A549 (cell line): ENCODE measurements at regions not wholly inside any gene's neighbourhood (a gene's known extent, or its start where the extent isn't known, plus 50 kb on each side); places are given as distances from the start of the nearest gene placed in this dataset.

ENCODE experiments used
- ATAC-seq, 2 experiments: fragments of 200-7000 bp in 1 of 2; fragments of >200 bp in 1 of 2; cut with Nextera tagmentation in 1 of 2; cut with Tn5 transposase in 1 of 2; 3 replicates each; pipeline versions ENCODE4 v1.8.0 to v1.9.1; 2018 to 2020; ENCODE audit warnings: mild to moderate bottlenecking in 1 of 2, moderate library complexity in 1 of 2
- CTCF ChIA-PET: fragments of 300-600 bp; sonication (Branson Sonifier 250); formaldehyde crosslinking; extraction: SDS; loops from one replicate; lab custom pipeline; 2021; ENCODE audit warnings: antibody characterized with exemption, inconsistent platforms; lab: Yijun Ruan, JAX
- POLR2A ChIA-PET: fragments of 350-600 bp; formaldehyde crosslinking; extraction: SDS; loops from one replicate; lab custom pipeline; 2021; ENCODE audit warnings: antibody characterized with exemption, inconsistent platforms; lab: Yijun Ruan, JAX
- DNase-seq, 2 experiments: peaks; one replicate each; pipeline versions ENCODE4 v3.0.0 to v3.0.0-alpha.2; 2011 to 2016; ENCODE audit warnings: low read depth in 1 of 2, low spot score in 1 of 2
- FAIRE-seq: peaks from 2 replicates; lab custom pipeline; 2011; peaks lifted over from hg19 to GRCh38; lab: Jason Lieb, UNC
- H3K27ac ChIP-seq, 2 experiments: fragments of >200 bp; sonication (Bioruptor Twin); formaldehyde crosslinking; 3 replicates each; pipeline ENCODE4 v1.5.1; 2016 to 2017
- H3K4me1 ChIP-seq: fragments of >200 bp; sonication (Bioruptor Twin); formaldehyde crosslinking; 3 replicates; pipeline ENCODE4 v1.6.1; 2016
- H3K4me2 ChIP-seq: fragments of >200 bp; sonication (Bioruptor Twin); formaldehyde crosslinking; 3 replicates; pipeline ENCODE4 v1.6.1; 2016
- H3K4me3 ChIP-seq: fragments of >200 bp; sonication (Bioruptor Twin); formaldehyde crosslinking; 3 replicates; pipeline ENCODE4 v1.5.1; 2016
- H3K9me3 ChIP-seq: fragments of >200 bp; sonication (Bioruptor Twin); formaldehyde crosslinking; 3 replicates; pipeline ENCODE4 v1.6.1; 2016
- BHLHE40 ChIP-seq: IDR thresholded peaks from 2 replicates; pipeline ENCODE4 v1.6.1; 2012; ENCODE audit warnings: low read depth, low read length, inconsistent platforms
- CBX8 ChIP-seq: fragments of 200-600 bp; sonication (generic); IDR thresholded peaks from 2 replicates; pipeline ENCODE4 v1.6.1; 2016
- CEBPB ChIP-seq, 2 experiments: fragments of >200 bp in 1 of 2; sonication (Bioruptor Twin) in 1 of 2; formaldehyde crosslinking in 1 of 2; IDR thresholded peaks; 2 replicates each; pipeline ENCODE4 v1.6.1; 2012 to 2016
- CHD2 ChIP-seq: fragments of 150-350 bp; IDR thresholded peaks from 2 replicates; pipeline ENCODE4 v1.6.1; 2014; ENCODE audit warnings: low read length; ENCODE audit not compliant: partially characterized antibody
- FOSB ChIP-seq: fragments of 250-450 bp; sonication (Bioruptor Pico); IDR thresholded peaks from 2 replicates; pipeline ENCODE4 v1.5.0; 2020; ENCODE audit warnings: mild to moderate bottlenecking, moderate library complexity
- FOXS1 ChIP-seq: fragments of 250-450 bp; sonication (Bioruptor Pico); IDR thresholded peaks from 2 replicates; pipeline ENCODE4 v1.5.0; 2020; ENCODE audit warnings: mild to moderate bottlenecking, moderate library complexity
- HDAC2 ChIP-seq: fragments of 200-600 bp; sonication (generic); IDR thresholded peaks from 2 replicates; pipeline ENCODE4 v1.6.1; 2016
- HEYL ChIP-seq: fragments of 250-450 bp; sonication (Bioruptor Pico); IDR thresholded peaks from 2 replicates; pipeline ENCODE4 v1.8.0; 2021; ENCODE audit warnings: mild to moderate bottlenecking, moderate library complexity
- HMGXB4 ChIP-seq: fragments of 250-450 bp; sonication (Bioruptor Pico); IDR thresholded peaks from 2 replicates; pipeline ENCODE4 v1.5.0; 2021; ENCODE audit warnings: mild to moderate bottlenecking, moderate library complexity, borderline replicate concordance
- HOXB13 ChIP-seq: fragments of 250-450 bp; sonication (Bioruptor Pico); IDR thresholded peaks from 2 replicates; pipeline ENCODE4 v1.5.0; 2020; ENCODE audit warnings: low read depth, mild to moderate bottlenecking, moderate library complexity
- HOXB5 ChIP-seq: fragments of 250-450 bp; sonication (Bioruptor Pico); IDR thresholded peaks from 2 replicates; pipeline ENCODE4 v1.5.0; 2020; ENCODE audit warnings: mild to moderate bottlenecking, moderate library complexity
- JUN ChIP-seq, 2 experiments: fragments of >200 bp; sonication (Bioruptor Twin); formaldehyde crosslinking; IDR thresholded peaks; 2 replicates in 1 of 2; 3 replicates in 1 of 2; pipeline ENCODE4 v1.6.1; 2016 to 2017
- NFE2L2 ChIP-seq: fragments of 150-350 bp; conservative IDR thresholded peaks from 2 replicates; pipeline ENCODE4 v1.6.1; 2014; ENCODE audit warnings: low read length
- RFX5 ChIP-seq: fragments of 450-650 bp; IDR thresholded peaks from 2 replicates; pipeline ENCODE4 v1.7.1; 2014; ENCODE audit warnings: antibody characterized with exemption, mild to moderate bottlenecking, moderate library complexity
- RNF2 ChIP-seq: fragments of 200-600 bp; sonication (generic); IDR thresholded peaks from 2 replicates; pipeline ENCODE4 v1.6.1; 2016; ENCODE audit warnings: low read depth, mild to moderate bottlenecking, antibody characterized with exemption, moderate library complexity, borderline replicate concordance
- TFCP2L1 ChIP-seq: fragments of 250-450 bp; sonication (Bioruptor Pico); IDR thresholded peaks from 2 replicates; pipeline ENCODE4 v1.5.0; 2021; ENCODE audit warnings: mild to moderate bottlenecking
- TP53 ChIP-seq: fragments of 250-450 bp; sonication (Bioruptor Pico); IDR thresholded peaks from 2 replicates; pipeline ENCODE4 v1.5.0; 2021; ENCODE audit warnings: mild to moderate bottlenecking, moderate library complexity
- USF2 ChIP-seq: fragments of 450-650 bp; IDR thresholded peaks from 2 replicates; pipeline ENCODE4 v1.6.1; 2014; ENCODE audit warnings: antibody characterized with exemption
- ZC3H11A ChIP-seq: fragments of 450-650 bp; IDR thresholded peaks from 2 replicates; pipeline ENCODE4 v1.6.1; 2014; ENCODE audit warnings: antibody characterized with exemption, mild to moderate bottlenecking
- ZNF302 ChIP-seq: fragments of 250-450 bp; sonication (Bioruptor Pico); IDR thresholded peaks from 2 replicates; pipeline ENCODE4 v1.9.0; 2021; ENCODE audit warnings: inconsistent platforms, mild to moderate bottlenecking, moderate library complexity
- WGBS: methylation state at CpG from one replicate; pipeline ENCODE4 v1.1.6; 2017; ENCODE audit errors: missing lambda C conversion rate; 5-methylcytosine and 5-hydroxymethylcytosine counted together

- Histone ChIP-seq H3K4me1 (no peaks in the 10 kb centered on the region), H3K9me3 (no peaks in the 10 kb centered on the region)
- no peak for TF ChIP-seq RFX5
- no peak for TF ChIP-seq BHLHE40
- no peak for TF ChIP-seq JUN (IDR thresholded peaks at IDR 0.05)
- TF ChIP-seq HOXB13 (CRISPR knock-in tag) = no peak
- TF ChIP-seq HOXB5 = no peak
- no peak for TF ChIP-seq ZNF302 (CRISPR knock-in tag)
- TF ChIP-seq, all 56 proteins: peak for 0
- WGBS = 45% methylated on average over 6 of the region's 6 CpGs
- CTCF ChIA-PET = no interaction called here
- Histone ChIP-seq H3K4me3 (no peak overlapping the region), H3K27ac (no peak overlapping the region), H3K4me2 (no peak overlapping the region)
- ATAC-seq = no peak
- FAIRE-seq = no peak
- POLR2A ChIA-PET = no interaction called here
- DNase-seq = no peak
Observed at GRCh38 chr4:181968371-181968770, 274.8 kb upstream of the TENM3 start.

- Histone ChIP-seq H3K4me1 (no peaks in the 10 kb centered on the region), H3K4me3 (no peak overlapping the region), H3K27ac (no peak overlapping the region), H3K4me2 (no peak overlapping the region), H3K9me3 (no peaks in the 10 kb centered on the region)
- TF ChIP-seq USF2 = no peak
- TF ChIP-seq RNF2 = no peak
- TF ChIP-seq FOSB = no peak
- 72% methylated on average over 5 of the region's 5 CpGs for WGBS
- DNase-seq (no peak), ATAC-seq (no peak), FAIRE-seq (no peak)
- ChIA-PET POLR2A (no interaction called here), CTCF (no interaction called here)
Observed at GRCh38 chr4:181969151-181969550, 274.1 kb upstream of the TENM3 start.

GRCh38 chr4:181970366-181970765, 272.8 kb upstream of the TENM3 start:
- FAIRE-seq (no peak), ATAC-seq (no peak), DNase-seq (no peak)
- 59% methylated on average over 4 of the region's 4 CpGs for WGBS
- H3K4me2 ChIP-seq = no peak overlapping the region
- no peak overlapping the region for H3K4me3 ChIP-seq
- ChIA-PET POLR2A (no interaction called here), CTCF (no interaction called here)
- no peak overlapping the region for H3K27ac ChIP-seq
- H3K9me3 ChIP-seq = no peaks in the 10 kb centered on the region
- H3K4me1 ChIP-seq = no peaks in the 10 kb centered on the region
- TF ChIP-seq CEBPB (IDR thresholded peaks at IDR 0.05) (no peak), CHD2 (no peak), NFE2L2 (no peak), ZC3H11A (no peak), BHLHE40 (no peak), HMGXB4 (no peak), FOXS1 (no peak), HDAC2 (no peak), USF2 (no peak), TP53 (no peak), HEYL (no peak), CBX8 (no peak)

GRCh38 chr4:181971411-181971810, 271.8 kb upstream of the TENM3 start:
- FAIRE-seq (no peak), DNase-seq (no peak), ATAC-seq (no peak)
- Histone ChIP-seq H3K27ac (no peak overlapping the region), H3K4me2 (no peak overlapping the region), H3K4me1 (no peaks in the 10 kb centered on the region), H3K4me3 (no peak overlapping the region), H3K9me3 (no peaks in the 10 kb centered on the region)
- TF ChIP-seq JUN (IDR thresholded peaks at IDR 0.05) (no peak), TFCP2L1 (CRISPR knock-in tag) (no peak)
- ChIA-PET CTCF (interaction anchor here (1.0 kb wide), 1 partner anchor 25 kb away, joined by 3 read pairs; no protein-coding TSS in a partner anchor), POLR2A (no interaction called here)
- WGBS = 46% methylated on average over 4 of the region's 4 CpGs
